ENCODE measurements at regions not wholly inside any gene's neighbourhood (a gene's known extent, or its start where the extent isn't known, plus 50 kb on each side); places are given as distances from the start of the nearest gene placed in this dataset.
"Not testable (repeated sequence)": the region's sequence is repeated elsewhere in the genome, so short reads cannot be mapped to it uniquely, and the experiment has no call there.

DNA sequence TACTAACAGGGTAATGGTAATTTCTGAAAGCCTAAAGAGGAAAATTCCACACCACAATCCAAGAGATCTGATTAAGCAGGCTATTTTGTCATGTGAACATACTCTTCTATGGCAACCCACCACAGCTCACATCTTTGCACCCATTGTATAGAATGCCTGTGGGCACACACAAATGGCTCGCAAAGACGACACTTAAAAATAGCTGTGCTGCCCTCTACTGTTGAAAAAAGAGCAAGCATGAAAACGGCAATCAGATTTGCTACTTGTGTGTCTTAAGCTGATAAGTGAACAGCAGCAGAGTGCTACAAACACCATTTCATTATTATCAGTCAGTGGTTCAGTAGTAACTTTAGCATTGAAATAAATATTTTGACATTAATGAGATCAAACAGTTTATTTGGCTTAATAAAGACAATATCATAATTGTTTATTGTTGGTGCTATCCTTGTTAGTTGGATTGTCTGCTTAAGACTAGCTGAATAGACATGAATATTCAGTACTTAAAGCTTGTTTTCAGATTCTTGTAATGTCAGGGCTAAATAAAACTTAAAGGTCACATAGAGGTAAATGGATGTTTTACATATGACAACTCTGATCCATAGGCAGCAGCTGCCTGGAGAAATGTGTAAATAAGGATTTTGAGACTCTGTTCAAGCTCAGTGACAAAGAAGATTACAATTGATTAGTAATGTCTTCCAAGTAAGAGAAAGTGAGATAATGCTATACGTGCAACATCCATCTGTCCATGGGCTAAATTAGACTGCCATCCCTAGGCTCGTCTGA, 199.1 kb downstream of the LRRN1 start:
- no peaks in the 10 kb centered on the region for H3K36me3 Mint-ChIP-seq (ENCODE audit: low read depth, unreplicated experiment)
- Histone ChIP-seq H3K36me3 (ENCODE audit: insufficient read depth, low read length) (no peaks in the 10 kb centered on the region), H3K79me2 (ENCODE audit: insufficient read depth, low read length) (no peaks in the 10 kb centered on the region), H3K9me3 (ENCODE audit: insufficient read depth, low read depth, low read length) (no peaks in the 10 kb centered on the region), H3K4me1 (ENCODE audit: insufficient read depth, low read length) (no peaks in the 10 kb centered on the region), H4K20me1 (ENCODE audit: insufficient read depth, low read length) (no peaks in the 10 kb centered on the region), H3K4me3 (ENCODE audit: insufficient read depth, low read depth, low read length) (no peak overlapping the region), H3K27me3 (ENCODE audit: insufficient read depth, low read length) (no peaks in the 10 kb centered on the region), H3K4me2 (ENCODE audit: low read length) (no peak overlapping the region), H2AFZ (ENCODE audit: low read depth, low read length) (no peak overlapping the region), H3K27ac (ENCODE audit: low read depth, low read length) (no peak overlapping the region), H3K9ac (ENCODE audit: low read length) (no peak overlapping the region)
- TF ChIP-seq EZH2 (IDR thresholded peaks at IDR 0.05; ENCODE audit: insufficient read depth, low read length) (no peak), CTCF (IDR thresholded peaks at IDR 0.05; ENCODE audit: insufficient read depth, low read depth, low read length) (peak; percentile 65)
- FAIRE-seq, result no peak
- no peak overlapping the region for H3K4me3 Mint-ChIP-seq (ENCODE audit: unreplicated experiment)
- H3K27me3 Mint-ChIP-seq (ENCODE audit: low read depth, unreplicated experiment), result no peaks in the 10 kb centered on the region
- no peaks in the 10 kb centered on the region for H3K4me1 Mint-ChIP-seq (ENCODE audit: low read depth, unreplicated experiment)
- H3K9me3 Mint-ChIP-seq (ENCODE audit: unreplicated experiment), result peaks cover 5% of the 10 kb centered on the region
- DNase-seq (ENCODE audit: low read depth), result peak; percentile 38
- H3K27ac Mint-ChIP-seq (ENCODE audit: unreplicated experiment), result no peak overlapping the region

- not testable (repeated sequence) for H3K4me1 ChIP-seq (ENCODE audit: insufficient read depth, low read length); H3K27me3 ChIP-seq (ENCODE audit: insufficient read depth, low read length); H3K9me3 Mint-ChIP-seq (ENCODE audit: unreplicated experiment); H4K20me1 ChIP-seq (ENCODE audit: insufficient read depth, low read length); DNase-seq (ENCODE audit: low read depth); H3K27ac Mint-ChIP-seq (ENCODE audit: unreplicated experiment); H3K36me3 ChIP-seq (ENCODE audit: insufficient read depth, low read length); H3K4me1 Mint-ChIP-seq (ENCODE audit: low read depth, unreplicated experiment); H3K4me3 Mint-ChIP-seq (ENCODE audit: unreplicated experiment); H3K9ac ChIP-seq (ENCODE audit: low read length); H3K79me2 ChIP-seq (ENCODE audit: insufficient read depth, low read length); H3K36me3 Mint-ChIP-seq (ENCODE audit: low read depth, unreplicated experiment); H2AFZ ChIP-seq (ENCODE audit: low read depth, low read length); H3K27me3 Mint-ChIP-seq (ENCODE audit: low read depth, unreplicated experiment); H3K27ac ChIP-seq (ENCODE audit: low read depth, low read length); FAIRE-seq; H3K9me3 ChIP-seq (ENCODE audit: insufficient read depth, low read depth, low read length); H3K4me2 ChIP-seq (ENCODE audit: low read length); H3K4me3 ChIP-seq (ENCODE audit: insufficient read depth, low read depth, low read length)
Measured at GRCh38 chr3:3999340-3999739, 200.1 kb downstream of the LRRN1 start.

DNA sequence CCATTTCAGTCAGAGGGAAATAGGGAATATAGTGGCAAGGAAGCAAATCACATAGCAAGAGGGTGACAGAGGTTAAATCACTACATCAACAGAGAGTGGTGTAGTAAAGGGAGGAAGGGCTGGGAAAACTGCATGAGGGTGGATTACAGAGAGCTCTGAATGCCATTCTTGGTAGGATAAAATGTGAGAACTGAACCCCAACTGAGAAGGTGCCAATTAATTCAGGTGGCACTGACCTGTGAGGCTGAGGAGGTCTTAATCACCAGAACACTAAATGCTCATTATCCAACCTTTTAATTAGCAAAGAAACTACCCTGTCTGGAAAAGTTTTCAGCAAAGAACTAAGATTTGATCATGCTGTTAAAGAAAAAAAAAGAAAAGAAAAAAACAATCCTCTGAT, 202.7 kb downstream of the LRRN1 start:
- Mint-ChIP-seq H3K27ac (ENCODE audit: unreplicated experiment) (no peak overlapping the region), H3K4me1 (ENCODE audit: low read depth, unreplicated experiment) (no peaks in the 10 kb centered on the region), H3K36me3 (ENCODE audit: low read depth, unreplicated experiment) (no peaks in the 10 kb centered on the region), H3K9me3 (ENCODE audit: unreplicated experiment) (peaks cover 1% of the 10 kb centered on the region), H3K4me3 (ENCODE audit: unreplicated experiment) (no peak overlapping the region), H3K27me3 (ENCODE audit: low read depth, unreplicated experiment) (no peaks in the 10 kb centered on the region)
- no peaks in the 10 kb centered on the region for H3K36me3 ChIP-seq (ENCODE audit: insufficient read depth, low read length)
- H3K9me3 ChIP-seq (ENCODE audit: insufficient read depth, low read depth, low read length), result no peaks in the 10 kb centered on the region
- no peak overlapping the region for H3K4me2 ChIP-seq (ENCODE audit: low read length)
- no peak overlapping the region for H3K27ac ChIP-seq (ENCODE audit: low read depth, low read length)
- no peaks in the 10 kb centered on the region for H3K79me2 ChIP-seq (ENCODE audit: insufficient read depth, low read length)
- DNase-seq (ENCODE audit: low read depth), result no peak
- H2AFZ ChIP-seq (ENCODE audit: low read depth, low read length), result no peak overlapping the region
- no peaks in the 10 kb centered on the region for H3K4me1 ChIP-seq (ENCODE audit: insufficient read depth, low read length)
- no peak overlapping the region for H3K4me3 ChIP-seq (ENCODE audit: insufficient read depth, low read depth, low read length)
- no peaks in the 10 kb centered on the region for H4K20me1 ChIP-seq (ENCODE audit: insufficient read depth, low read length)
- TF ChIP-seq CTCF (IDR thresholded peaks at IDR 0.05; ENCODE audit: insufficient read depth, low read depth, low read length), result no peak
- TF ChIP-seq EZH2 (IDR thresholded peaks at IDR 0.05; ENCODE audit: insufficient read depth, low read length), result no peak
- no peak for FAIRE-seq
- no peaks in the 10 kb centered on the region for H3K27me3 ChIP-seq (ENCODE audit: insufficient read depth, low read length)
- no peak overlapping the region for H3K9ac ChIP-seq (ENCODE audit: low read length)

All from astrocyte (in vitro differentiated cells and primary cell).